ENCODE measurements at regions not wholly inside any gene's neighbourhood (a gene's known extent, or its start where the extent isn't known, plus 50 kb on each side); places are given as distances from the start of the nearest gene placed in this dataset.

- TF ChIP-seq CTCF (IDR thresholded peaks at IDR 0.05) (no peak), SIN3A (IDR thresholded peaks at IDR 0.05; ENCODE audit: borderline replicate concordance, low read depth, low read length) (no peak), ELF1 (IDR thresholded peaks at IDR 0.05) (no peak), GATA2 (CRISPR knock-in tag; IDR thresholded peaks at IDR 0.05) (no peak), EZH2phosphoT487 (IDR thresholded peaks at IDR 0.05; ENCODE audit: borderline replicate concordance, low read depth) (no peak), TEAD4 (IDR thresholded peaks at IDR 0.05; ENCODE audit: borderline replicate concordance, insufficient read depth) (no peak), MAX (IDR thresholded peaks at IDR 0.05; ENCODE audit: low read depth) (no peak), NRF1 (IDR thresholded peaks at IDR 0.05; ENCODE audit: low read depth, low read length) (no peak), RAD21 (IDR thresholded peaks at IDR 0.05; ENCODE audit: low read length) (no peak), EP300 (IDR thresholded peaks at IDR 0.05; ENCODE audit: borderline replicate concordance in 1 of 2, low read depth in 1 of 2, low read length in 1 of 2) (no peak)
Observed at GRCh38 chr12:76255692-76256091, 92.5 kb downstream of the BBS10 start.
